SKM-1 (cell line): ENCODE measurements at regions not wholly inside any gene's neighbourhood (a gene's known extent, or its start where the extent isn't known, plus 50 kb on each side); places are given as distances from the start of the nearest gene placed in this dataset.

Source experiments
- DNase-seq: peaks from one replicate; lab custom pipeline; 2025; ENCODE audit not compliant: unreplicated experiment; lab: John Stamatoyannopoulos, UW

DNA sequence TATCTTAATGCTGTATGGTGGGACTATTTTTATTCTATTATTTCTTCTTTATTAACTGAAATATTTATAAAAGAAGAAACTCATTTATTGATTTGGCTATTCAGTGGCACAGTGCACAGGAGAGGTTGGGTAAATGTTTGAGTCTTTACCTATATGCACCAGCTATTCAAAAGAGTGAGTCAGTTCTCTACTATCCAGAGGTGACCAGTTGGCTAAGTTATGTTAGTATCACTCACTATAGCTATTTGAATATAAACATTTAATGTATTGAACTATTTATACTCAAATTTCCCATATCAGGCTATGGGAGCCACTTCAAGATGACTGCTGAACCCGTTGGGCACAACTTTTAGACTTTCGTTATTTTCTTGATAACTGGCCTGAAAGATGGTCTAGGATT is 106.1 kb upstream of the VEGFC start:
- no peak for DNase-seq

DNA sequence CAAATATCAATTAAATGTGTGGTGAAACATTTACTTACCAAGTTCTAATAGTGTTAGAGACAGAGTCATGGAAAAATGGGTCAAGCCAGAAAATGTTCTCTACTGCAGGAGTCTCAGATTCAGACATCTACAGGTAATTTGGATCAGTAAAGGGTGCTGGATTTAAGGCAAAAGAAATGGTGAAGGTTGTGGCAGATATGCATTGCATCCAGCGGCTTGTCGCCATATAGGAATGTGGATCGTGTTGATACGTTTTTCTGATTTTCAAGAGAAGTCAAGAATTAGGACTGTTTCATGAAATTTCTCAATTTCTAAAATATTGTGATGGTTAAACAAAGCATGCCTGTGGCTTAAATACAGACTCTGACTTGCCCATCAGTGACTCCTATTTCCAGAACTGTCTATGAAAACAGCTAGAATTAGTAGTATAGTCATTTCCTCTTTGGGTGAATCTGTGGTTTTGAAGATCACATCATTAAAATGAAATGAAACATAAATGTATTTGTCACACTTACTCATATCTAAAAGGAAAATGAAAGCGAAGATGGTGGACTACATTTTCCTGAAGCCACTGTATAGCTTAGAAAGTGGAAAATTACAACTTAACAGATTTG is 110.1 kb upstream of the VEGFC start:
- no peak for DNase-seq

DNA sequence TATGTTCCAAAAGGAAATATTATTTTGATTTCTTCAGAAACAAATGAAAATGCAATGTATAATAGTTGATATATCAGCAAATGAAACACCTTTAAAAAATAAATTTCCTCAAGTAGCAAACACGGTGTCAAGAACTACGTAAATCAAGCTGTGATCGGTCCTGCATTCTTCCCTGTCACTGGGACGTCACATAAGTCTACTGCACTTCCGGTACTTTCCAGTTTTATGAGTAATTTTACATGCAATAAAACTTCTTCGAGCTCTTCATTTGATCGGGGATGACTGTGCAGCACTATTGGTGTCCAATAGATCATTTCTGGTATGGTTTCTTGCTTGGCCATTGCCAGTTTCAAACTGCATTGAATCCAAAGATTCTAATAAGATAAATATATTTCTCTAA is 114.0 kb upstream of the VEGFC start:
- DNase-seq = no peak

DNA sequence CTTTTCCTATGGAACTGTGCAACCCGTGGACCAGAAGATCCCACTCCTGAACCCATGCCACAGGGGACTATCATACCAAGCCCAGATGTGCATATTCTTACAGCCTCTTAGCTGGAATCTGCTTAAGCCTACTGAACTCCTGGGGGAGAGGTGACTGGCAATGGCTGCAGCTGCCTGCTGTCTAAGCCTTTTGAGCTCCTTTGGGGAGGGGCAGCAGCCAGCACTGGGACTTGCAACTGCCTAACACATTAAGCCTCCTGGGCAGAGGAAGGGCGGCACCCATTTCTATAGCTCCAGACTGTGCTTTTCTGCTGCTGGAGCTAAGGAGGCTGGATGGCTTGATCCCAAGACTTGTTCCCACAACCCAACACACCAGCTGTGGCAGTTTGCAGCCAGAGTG is 117.9 kb upstream of the VEGFC start:
- DNase-seq = no peak

DNA sequence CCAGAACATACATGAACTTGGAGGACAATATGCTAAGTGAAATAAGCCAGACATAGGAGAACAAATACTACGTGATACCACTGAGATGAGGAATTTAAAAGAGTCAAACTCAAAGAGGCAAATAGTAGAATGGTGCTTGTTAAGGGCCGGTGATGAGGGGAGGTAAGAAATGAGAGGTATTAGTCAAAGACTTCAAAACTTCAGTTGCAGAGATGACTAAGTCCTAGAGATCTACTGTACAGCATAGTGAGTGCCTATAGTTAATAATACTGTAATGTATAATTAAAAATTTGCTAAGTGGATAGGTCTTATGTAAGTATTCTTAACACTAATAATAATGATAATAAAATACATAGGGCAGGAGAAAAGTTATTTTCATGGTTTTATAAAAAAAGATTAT is 126.9 kb upstream of the VEGFC start:
- DNase-seq = no peak

DNA sequence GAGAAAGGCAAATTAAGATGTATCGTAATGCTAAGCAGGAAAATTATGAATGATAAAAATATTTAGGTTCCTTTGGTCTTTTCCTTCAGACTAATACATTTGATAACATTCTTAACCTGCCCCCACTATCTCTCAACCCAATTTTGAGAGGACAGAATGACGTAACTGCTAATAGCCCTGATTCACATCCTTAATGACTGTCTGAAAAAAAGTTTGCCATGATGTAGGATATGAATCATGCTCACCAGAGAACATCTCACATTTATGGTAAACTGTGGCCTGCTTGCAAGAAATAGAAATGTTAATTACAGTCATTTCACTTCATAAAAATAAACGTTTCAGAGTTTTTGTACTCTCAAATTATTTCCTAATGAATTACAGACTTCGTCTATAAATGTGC is 128.0 kb upstream of the VEGFC start:
- no peak for DNase-seq

DNA sequence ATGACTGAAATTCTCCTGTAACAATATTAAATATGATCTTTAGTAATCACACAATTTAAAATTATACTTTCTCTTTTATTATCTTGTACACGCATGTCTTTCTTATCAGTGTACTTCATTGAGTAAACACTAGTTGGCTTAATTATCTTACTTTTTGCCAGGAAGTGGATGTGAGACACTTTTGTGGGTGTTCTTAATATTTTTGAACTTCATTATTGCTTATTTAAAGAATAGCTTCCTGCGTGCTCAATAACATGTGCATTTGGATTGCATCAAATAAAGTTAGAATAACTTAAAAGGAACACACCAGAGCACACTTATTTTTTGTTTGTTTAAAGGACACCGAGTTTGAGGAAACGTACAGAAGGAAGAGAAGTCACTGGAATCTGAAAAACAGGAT is 128.5 kb upstream of the VEGFC start:
- DNase-seq = no peak

DNA sequence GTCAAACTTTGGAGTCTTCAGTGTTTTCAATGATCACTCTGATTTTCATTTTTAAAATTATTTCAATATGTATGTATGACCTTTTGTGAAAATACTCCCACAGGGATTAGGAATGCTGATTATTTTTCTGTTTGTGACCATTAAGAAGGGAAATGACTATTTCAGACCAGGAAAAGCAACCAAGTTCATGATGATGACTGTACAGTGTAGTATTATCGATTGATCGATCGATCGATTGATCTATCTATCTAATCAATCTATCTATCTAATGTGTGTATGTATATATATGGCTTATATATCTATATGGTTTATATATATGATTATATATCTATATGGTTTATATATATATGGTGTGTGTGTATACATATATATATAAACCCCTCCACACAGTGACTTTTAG is 131.5 kb upstream of the VEGFC start:
- DNase-seq = no peak

DNA sequence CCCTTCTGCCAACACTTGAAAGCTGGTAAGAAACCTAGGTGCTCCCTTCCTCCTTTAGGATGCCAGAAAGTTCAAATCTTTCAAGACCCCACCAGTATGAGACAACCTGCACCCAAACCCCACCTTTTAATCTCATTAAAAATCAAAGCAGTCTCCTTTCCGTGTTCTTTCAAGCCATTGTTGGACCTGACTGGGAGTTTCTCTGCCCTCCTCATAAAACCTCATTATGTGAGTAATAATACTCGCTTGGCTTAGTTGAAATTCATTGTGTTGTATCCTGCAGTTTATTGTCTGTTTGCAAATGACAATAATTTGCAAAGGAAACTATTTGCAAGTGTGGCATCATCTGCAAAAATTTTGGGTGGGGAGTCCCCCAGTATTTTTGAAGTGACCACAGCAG is 133.2 kb upstream of the VEGFC start:
- DNase-seq = no peak

DNA sequence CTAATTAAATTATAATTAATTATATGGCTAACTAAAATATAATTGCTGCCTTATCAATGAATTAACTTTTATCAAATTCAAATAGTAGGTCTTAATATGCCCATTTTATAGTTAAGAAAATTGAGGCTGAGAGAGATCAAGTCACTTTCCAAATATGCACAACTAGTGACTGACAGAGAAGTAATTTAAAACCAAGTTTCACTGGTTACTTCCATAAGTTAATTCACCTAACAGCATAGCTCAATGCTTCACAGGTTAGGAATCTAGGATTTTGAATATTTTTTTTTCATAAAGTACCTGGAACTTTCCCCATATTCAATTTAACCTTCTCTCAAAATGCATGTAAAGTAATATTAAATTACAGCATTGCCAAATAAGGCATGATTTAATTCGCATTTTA is 134.4 kb upstream of the VEGFC start:
- no peak for DNase-seq

DNA sequence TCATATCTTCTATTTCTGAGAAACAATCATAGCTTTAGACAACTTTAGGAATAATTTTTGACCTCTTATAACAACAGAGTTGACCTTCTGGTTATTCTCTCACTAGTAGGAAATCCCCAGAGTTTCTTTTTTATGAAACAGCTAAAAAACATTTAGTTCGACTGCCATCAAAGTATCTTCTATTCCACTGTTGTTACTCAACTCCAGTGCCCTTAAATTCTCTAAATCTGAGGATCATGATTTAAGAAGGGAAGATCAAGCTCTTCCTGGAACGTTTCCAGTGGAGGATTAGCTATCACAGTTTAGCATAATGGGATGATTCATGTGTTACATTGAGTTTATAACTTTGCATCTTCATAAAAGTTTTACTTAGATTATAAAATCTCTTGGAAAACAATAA is 134.9 kb upstream of the VEGFC start:
- no peak for DNase-seq

DNA sequence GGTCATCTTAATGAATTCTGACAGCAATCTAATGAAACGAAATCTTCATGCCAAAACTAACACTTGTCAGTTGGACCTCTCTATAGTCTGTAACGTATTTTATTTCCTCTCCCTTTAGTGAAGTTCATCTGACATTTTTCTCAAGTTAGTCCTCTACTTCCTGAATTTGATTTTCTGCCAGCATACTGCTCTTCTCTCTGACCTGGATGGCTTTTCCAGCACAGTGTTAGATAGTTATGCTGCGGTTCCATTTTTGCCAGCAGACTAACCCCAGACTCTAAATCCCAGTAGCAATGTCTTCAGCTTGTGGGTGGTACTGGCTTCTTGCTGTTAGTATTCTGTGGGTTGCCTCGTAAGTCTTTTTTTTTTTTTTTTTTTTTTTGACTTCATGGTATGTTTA is 146.7 kb upstream of the VEGFC start:
- DNase-seq = no peak

DNA sequence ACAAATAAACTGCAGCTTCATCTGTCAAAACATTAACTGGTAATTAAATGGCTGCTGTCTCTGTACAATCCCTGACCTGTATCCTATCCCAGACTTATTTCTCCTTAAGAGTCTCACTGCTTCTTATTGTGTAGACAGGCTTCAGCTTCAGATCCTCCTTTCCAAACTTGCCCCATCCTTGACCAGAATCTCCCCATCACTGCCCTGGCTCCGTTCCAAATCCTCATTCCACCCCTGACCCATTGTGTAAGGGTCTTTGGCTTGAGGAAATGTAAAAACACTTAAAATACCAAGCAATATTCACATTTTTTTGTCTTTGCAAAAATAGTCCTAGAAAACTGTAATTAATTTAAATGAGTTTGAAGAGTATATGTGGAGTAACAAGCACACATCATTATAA is 152.6 kb upstream of the VEGFC start:
- no peak for DNase-seq

DNA sequence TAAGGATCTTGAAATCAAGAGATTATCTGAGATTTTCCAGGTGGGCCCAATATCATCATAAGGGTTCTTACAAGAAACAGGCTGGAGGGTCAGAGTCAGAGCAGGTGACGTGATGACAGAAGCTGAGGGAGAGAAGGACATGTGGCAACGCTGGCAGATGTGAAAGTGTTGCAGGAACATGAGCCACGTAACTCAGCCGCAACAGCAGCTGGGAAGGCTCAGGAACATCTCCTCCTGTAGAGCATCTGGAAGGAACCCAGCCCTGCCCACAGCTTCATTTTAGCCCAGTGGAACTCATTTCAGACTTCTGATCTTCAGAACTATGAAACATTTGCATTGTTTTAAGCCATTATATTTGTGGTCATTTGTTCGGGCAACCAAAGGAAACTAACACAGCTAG is 156.3 kb upstream of the VEGFC start:
- DNase-seq = no peak

DNA sequence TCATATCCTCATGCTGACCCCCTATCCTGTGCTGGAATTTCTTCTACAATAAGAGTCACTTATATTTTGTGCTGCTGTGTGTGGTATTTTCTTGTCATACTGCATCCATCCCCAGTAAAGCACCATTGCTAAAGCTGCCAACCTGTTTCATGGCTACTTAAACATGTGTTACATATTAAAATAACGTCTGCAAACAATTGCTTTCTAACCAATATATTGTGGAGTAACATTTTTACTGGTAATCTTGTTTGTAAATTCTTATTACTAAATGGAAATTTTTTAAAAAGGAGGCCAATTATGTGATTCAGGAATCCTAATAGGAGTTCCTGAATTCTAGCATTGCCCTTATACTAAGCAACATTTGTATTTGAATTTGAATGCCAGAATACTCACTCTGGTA is 160.3 kb upstream of the VEGFC start:
- DNase-seq = no peak

DNA sequence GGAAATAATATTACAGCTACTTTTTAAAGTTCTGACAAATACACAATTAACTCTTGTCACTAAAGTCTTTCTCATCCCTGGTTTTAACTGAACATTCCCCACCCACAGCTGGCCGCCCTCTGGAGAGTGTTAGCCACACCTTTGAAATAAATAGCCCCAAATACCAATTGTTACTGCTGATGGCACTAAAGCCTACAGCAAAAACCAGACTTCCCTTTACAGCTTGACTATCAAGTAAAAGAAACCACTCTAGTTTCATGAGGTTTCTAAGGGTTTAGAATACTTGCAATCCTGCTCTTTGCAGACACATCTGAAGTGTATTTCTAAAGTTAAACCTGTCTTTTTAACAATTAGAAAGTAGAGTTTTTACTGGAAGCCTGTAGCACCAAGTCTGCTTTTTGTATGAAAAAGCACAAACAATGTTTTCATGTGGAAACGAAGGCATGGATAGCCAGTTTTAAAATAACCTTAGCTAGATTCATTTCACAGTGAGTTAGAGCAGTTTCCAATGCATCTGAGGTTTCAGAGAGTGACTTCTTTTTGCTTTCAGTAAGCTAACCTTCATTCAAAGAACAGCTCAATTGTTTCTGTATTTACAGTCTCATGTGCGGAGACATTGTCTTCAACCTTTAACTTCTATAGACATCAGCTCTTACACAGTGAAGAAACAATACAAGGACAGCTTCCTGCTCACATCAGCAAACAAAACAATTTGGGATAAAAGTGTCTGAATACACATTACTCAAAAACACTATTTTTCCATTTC is 164.8 kb upstream of the VEGFC start:
- DNase-seq = no peak

DNA sequence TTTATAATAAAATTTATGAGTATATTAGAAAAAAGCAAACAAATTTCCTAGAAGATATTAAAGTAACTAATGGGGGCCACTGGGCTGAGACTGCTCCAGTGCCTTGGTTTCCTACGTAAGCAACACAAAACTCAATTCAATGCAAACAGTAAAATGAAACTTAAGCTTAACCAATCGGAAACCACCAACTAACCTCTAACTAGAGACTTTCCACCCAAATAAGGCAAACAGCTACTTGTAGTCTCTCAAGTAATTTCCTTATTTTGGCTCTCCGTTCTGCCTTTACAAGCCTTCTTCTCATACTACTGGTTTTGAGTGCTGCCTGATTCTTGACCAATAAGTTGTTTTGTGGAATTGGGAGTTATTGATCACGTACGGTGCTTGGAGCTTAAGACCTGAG is 167.3 kb upstream of the VEGFC start:
- no peak for DNase-seq

DNA sequence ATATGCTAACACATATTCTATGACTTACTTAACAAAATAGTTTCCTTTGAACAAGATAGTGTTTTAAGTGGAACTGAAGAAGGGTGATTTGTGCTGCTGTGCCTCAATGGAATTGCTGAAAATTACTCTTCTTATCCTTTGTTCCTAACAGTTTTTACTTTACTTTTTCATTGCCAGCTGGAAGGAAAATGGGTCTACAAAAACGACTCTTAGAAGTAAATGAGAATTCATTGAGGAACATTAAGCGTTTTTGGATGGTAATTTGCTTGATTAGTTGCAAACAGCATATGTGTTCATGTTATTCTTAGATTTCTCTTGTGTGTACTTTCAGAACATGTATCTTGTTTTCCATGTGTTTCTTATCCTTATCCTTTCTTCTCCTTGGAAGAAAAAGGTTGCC is 170.4 kb upstream of the VEGFC start:
- DNase-seq = no peak

DNA sequence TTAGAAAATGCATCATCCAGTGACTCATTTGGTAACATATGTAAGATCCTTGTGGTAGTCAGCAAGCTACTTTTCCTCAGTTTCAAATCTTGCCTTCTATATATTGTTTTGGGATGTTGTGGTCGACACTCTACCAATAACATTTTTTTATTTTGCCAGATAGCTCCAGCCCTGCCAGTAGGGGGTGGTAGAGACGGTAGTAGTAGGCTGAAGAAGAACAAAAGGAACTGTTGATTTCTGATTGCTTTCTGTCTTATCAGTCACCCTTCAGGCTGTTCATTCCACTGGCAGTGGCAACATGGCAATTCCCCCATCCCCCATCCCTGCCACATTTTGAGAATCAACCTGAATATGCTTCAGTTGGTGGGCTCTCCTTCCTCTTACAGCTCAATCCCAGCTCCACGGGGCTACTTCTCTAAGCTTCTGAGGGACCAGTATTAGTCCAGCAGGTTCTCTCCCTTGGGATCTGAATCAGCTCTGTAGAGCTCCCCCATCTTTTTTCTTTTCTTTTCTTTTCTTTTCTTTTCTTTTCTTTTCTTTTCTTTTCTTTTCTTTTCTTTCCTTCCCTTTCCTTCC is 171.5 kb upstream of the VEGFC start:
- no peak for DNase-seq

DNA sequence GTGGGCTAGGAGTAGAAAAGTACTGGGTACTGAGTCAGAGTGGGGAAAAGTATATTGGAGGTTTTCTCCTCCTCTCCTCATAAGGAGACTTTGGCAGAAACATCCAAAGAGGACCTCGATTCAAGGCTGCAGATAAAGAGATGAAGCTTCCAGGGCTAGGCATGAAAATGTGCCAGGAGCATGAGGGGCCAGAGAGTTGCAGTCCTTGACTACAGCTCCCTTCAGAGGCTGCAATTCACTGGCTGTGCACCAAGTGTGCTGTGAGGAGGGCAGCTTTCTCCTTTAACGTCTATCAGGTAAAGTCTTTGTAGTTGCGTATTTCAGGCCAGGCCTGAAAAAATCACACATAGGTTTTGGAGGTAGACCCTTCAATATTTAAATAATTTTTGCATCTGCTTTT is 174.9 kb upstream of the VEGFC start:
- DNase-seq = no peak

DNA sequence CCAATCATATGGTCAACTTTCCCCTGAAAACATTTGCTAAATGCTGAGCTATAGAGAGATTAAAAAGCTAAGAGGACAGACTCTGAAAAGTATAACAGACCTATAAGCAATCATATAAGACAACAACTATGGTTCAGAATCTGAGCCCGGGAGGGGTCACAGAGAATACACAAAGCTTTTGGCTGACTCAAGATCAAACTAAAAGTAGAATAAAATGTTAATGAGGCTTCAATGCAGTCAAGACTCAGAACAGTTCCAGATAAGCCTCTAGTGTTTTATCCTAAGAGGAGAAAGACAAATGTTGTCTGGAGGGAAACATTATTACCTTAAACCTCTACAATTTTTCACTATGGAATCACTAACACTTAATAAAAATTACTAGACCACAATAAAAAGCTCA is 175.4 kb upstream of the VEGFC start:
- DNase-seq = no peak

DNA sequence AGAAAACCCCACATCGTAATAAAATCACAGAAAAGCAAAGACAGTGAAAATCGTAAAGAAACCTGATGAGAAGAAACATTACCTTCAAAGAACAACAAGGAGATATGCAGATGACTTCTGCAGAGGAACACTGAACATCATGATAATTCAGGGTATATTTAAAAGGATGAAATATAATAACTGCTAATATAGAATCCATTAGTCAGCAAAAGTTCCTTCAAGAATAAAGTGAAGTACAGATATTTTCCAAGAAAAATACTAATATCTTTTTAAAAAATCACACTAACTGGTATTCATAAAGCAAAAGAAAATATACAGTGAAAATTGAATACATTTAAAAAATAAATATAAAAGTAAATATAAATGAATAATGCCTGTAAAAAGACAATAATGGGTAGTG is 176.3 kb upstream of the VEGFC start:
- DNase-seq = no peak

DNA sequence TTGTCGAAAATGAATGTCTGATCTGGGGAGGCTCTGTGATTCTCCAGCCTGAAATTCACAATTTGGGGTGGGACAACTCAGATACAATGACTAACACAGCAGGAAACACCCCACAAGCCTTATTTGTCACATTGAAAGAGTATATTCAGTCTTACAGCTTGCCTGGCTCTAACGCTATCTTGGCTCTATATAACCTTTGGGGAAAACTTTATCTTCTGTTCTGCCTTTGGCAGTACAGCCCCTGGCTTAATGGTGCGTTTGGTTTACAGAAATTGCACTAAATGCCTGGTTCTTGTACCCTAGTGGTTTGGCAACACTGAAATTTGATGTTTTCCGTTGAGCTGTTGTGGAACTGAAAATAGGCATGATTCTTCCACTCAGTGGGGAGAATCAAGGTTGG is 178.1 kb upstream of the VEGFC start:
- DNase-seq = no peak
